ENCODE measurements at regions not wholly inside any gene's neighbourhood (a gene's known extent, or its start where the extent isn't known, plus 50 kb on each side); places are given as distances from the start of the nearest gene placed in this dataset.

GRCh38 chr2:180190851-180191250 is 183.8 kb upstream of the CWC22 start:
- no peak overlapping the region for H3K27ac ChIP-seq
- TF ChIP-seq CTCF (IDR thresholded peaks at IDR 0.05 in 8 of 11, conservative IDR thresholded peaks at IDR 0.05 in 3 of 11): no peak
- TF ChIP-seq POLR2AphosphoS5 (IDR thresholded peaks at IDR 0.05): no peak
- no peak for TF ChIP-seq POLR2A (IDR thresholded peaks at IDR 0.05)
- no peaks in the 10 kb centered on the region for H3K9me3 ChIP-seq
- H3K4me1 ChIP-seq: no peaks in the 10 kb centered on the region
- DNase-seq: no peak
- H3K36me3 ChIP-seq: no peaks in the 10 kb centered on the region
- WGBS, 5 donors: 78 to 89% (median 82%) methylated on average over 2 of the region's 2 CpGs
- H3K4me3 ChIP-seq: no peak overlapping the region
- intact Hi-C loops (cut with DNase I; ENCODE audit: low total_unique reads): no loop called here
- H3K27me3 ChIP-seq (replicated peaks in 1 of 7): no peaks in the 10 kb centered on the region

DNA sequence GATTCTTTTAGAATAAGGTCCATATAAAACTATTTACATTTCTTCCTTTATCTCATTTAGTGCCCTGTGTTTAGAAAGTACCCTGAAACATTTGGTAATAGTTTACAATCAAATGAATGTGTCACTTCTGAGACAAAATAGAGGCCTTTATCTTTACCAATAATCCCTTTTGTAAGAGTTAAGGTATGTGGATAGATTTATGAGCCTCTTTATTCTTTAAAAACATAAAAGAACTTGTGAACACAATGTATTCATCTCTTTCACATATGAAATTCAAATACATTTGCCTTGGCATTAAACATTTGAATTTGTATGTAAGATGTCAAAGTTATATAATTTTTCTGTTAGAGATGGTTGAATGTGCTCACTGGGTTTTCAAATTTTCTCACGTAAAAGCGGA is 180.5 kb upstream of the CWC22 start:
- no peaks in the 10 kb centered on the region for H3K36me3 ChIP-seq
- H3K4me3 ChIP-seq: no peak overlapping the region
- intact Hi-C loops (cut with DNase I; ENCODE audit: low total_unique reads): no loop called here
- TF ChIP-seq POLR2A (IDR thresholded peaks at IDR 0.05) (no peak), CTCF (IDR thresholded peaks at IDR 0.05 in 8 of 11, conservative IDR thresholded peaks at IDR 0.05 in 3 of 11) (no peak), POLR2AphosphoS5 (IDR thresholded peaks at IDR 0.05) (no peak)
- DNase-seq: no peak
- H3K27ac ChIP-seq: no peak overlapping the region
- no peaks in the 10 kb centered on the region for H3K9me3 ChIP-seq
- 34 to 76% (median 66%) methylated on average over 2 of the region's 2 CpGs for WGBS, 5 donors
- H3K4me1 ChIP-seq: no peaks in the 10 kb centered on the region
- no peaks in the 10 kb centered on the region for H3K27me3 ChIP-seq (replicated peaks in 1 of 7)

GRCh38 chr2:180184506-180184905 is 177.4 kb upstream of the CWC22 start:
- DNase-seq: no peak
- WGBS, 5 donors: 82 to 94% (median 88%) methylated on average over 2 of the region's 2 CpGs
- H3K4me3 ChIP-seq: no peak overlapping the region
- no peak overlapping the region for H3K27ac ChIP-seq
- H3K36me3 ChIP-seq: no peaks in the 10 kb centered on the region
- H3K4me1 ChIP-seq: no peaks in the 10 kb centered on the region
- TF ChIP-seq POLR2A (IDR thresholded peaks at IDR 0.05) (no peak), CTCF (IDR thresholded peaks at IDR 0.05 in 8 of 11, conservative IDR thresholded peaks at IDR 0.05 in 3 of 11) (no peak), POLR2AphosphoS5 (IDR thresholded peaks at IDR 0.05) (no peak)
- intact Hi-C loops (cut with DNase I; ENCODE audit: low total_unique reads): no loop called here
- no peaks in the 10 kb centered on the region for H3K9me3 ChIP-seq
- H3K27me3 ChIP-seq (replicated peaks in 1 of 7): no peaks in the 10 kb centered on the region

DNA sequence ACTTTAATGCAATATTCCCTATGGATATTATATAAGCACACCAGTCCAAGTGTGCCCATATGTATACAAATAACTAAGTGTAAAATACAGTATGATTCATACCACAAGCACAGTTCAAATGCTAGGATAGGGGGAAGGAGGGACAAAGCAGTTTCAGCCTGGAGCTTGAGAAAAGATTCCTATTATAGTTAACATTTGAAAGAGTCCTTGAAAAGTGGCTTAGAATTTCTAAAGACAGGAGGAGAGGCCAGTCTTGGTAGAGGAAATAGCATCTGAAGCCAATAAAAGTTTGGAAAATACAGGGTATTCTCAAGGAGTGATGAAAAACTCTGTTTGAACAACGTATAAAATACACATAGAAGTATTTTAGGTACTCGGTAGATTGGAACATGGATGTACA is 173.4 kb upstream of the CWC22 start:
- H3K36me3 ChIP-seq: no peaks in the 10 kb centered on the region
- DNase-seq: no peak
- H3K27me3 ChIP-seq (replicated peaks in 1 of 7): no peaks in the 10 kb centered on the region
- TF ChIP-seq POLR2AphosphoS5 (IDR thresholded peaks at IDR 0.05) (no peak), CTCF (IDR thresholded peaks at IDR 0.05 in 8 of 11, conservative IDR thresholded peaks at IDR 0.05 in 3 of 11) (no peak), POLR2A (IDR thresholded peaks at IDR 0.05) (no peak)
- H3K4me3 ChIP-seq: no peak overlapping the region
- no peak overlapping the region for H3K27ac ChIP-seq
- intact Hi-C loops (cut with DNase I; ENCODE audit: low total_unique reads): no loop called here
- no peaks in the 10 kb centered on the region for H3K4me1 ChIP-seq
- 57 to 73% (median 67%) methylated on average over 2 of the region's 2 CpGs for WGBS, 5 donors
- H3K9me3 ChIP-seq: no peaks in the 10 kb centered on the region

All from spleen (tissue), 11 donors.